ENCODE measurements at regions not wholly inside any gene's neighbourhood (a gene's known extent, or its start where the extent isn't known, plus 50 kb on each side); places are given as distances from the start of the nearest gene placed in this dataset.

GRCh38 chr15:95929232-95929846, 401.2 kb upstream of the NR2F2 start (continued):
- no peak for TF ChIP-seq USF2 (IDR thresholded peaks at IDR 0.05; ENCODE audit: low read length)
- TF ChIP-seq EZH2 (IDR thresholded peaks at IDR 0.05; ENCODE audit: low read depth, low read length, severe bottlenecking) = no peak
- no peak for TF ChIP-seq JUN (IDR thresholded peaks at IDR 0.05; ENCODE audit: low read depth, low read length)
- TF ChIP-seq GABPA (IDR thresholded peaks at IDR 0.05; ENCODE audit: borderline replicate concordance, insufficient read depth, low read length) = no peak

Measured in H1 (cell line).